Liver (tissue), 3 donors: ENCODE measurements at regions not wholly inside any gene's neighbourhood (a gene's known extent, or its start where the extent isn't known, plus 50 kb on each side); places are given as distances from the start of the nearest gene placed in this dataset.

Source experiments
- FOXA1 ChIP-seq: IDR thresholded peaks from 2 replicates; pipeline ENCODE4 v1.6.1; 2016; ENCODE audit warnings: antibody characterized with exemption
- FOXA2 ChIP-seq: IDR thresholded peaks from 2 replicates; pipeline ENCODE4 v1.6.1; 2016; ENCODE audit warnings: antibody characterized with exemption
- HNF4G ChIP-seq: IDR thresholded peaks from 2 replicates; pipeline ENCODE4 v1.6.1; 2016; ENCODE audit warnings: antibody characterized with exemption
- JUND ChIP-seq, 2 donors: IDR thresholded peaks; 2 replicates each; pipeline ENCODE4 v1.6.1; 2016; ENCODE audit warnings: antibody characterized with exemption in 2 of 2
- RAD21 ChIP-seq, 2 donors: IDR thresholded peaks; 2 replicates each; pipeline ENCODE4 v1.6.1; 2016; ENCODE audit warnings: antibody characterized with exemption in 2 of 2, mild to moderate bottlenecking in 2 of 2
- RXRA ChIP-seq, 2 donors: IDR thresholded peaks; 2 replicates each; pipeline ENCODE4 v1.6.1; 2017 to 2018; ENCODE audit warnings: antibody characterized with exemption in 2 of 2, mild to moderate bottlenecking in 1 of 2
- TF ChIP-seq, protein P1 (sequence below): IDR thresholded peaks from 2 replicates; pipeline ENCODE4 v1.6.1; 2016; ENCODE audit warnings: antibody characterized with exemption, mild to moderate bottlenecking
- TF ChIP-seq, protein P2 (sequence below): IDR thresholded peaks from 2 replicates; pipeline ENCODE4 v1.6.1; 2016; ENCODE audit warnings: antibody characterized with exemption
- TF ChIP-seq, protein P3 (sequence below): fragments of 150-350 bp; IDR thresholded peaks from 2 replicates; pipeline ENCODE4 v1.5.1; 2017; ENCODE audit warnings: improper control_type of control experiment, low read depth, low read length; ENCODE audit not compliant: missing input control
- TF ChIP-seq, protein P4 (sequence below): IDR thresholded peaks from 2 replicates; pipeline ENCODE4 v1.6.1; 2016; ENCODE audit warnings: antibody characterized with exemption
- donor health status: healthy.
- donor health status: healthy.

DNA sequence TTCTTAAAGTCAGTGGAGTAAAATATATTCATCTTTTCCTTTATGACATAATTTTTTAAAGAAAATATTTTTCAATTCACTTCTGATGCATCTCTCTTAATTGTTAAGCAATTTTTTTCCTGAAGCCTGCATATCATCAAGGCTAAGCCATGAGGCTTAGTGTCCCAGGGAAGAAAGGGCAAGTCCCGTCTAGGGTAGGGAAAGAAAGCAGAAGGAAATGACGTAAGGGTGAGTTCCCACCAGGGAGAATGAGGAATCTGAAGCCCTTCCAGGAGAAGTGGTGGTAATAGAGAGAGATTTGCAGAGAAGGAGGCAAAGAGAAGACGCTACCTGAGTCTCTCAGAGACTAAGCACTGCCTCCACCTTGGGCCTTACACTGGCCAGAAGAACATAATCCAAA is 96.8 kb upstream of the NFE2L3 start:
- TF ChIP-seq, protein P1, sequence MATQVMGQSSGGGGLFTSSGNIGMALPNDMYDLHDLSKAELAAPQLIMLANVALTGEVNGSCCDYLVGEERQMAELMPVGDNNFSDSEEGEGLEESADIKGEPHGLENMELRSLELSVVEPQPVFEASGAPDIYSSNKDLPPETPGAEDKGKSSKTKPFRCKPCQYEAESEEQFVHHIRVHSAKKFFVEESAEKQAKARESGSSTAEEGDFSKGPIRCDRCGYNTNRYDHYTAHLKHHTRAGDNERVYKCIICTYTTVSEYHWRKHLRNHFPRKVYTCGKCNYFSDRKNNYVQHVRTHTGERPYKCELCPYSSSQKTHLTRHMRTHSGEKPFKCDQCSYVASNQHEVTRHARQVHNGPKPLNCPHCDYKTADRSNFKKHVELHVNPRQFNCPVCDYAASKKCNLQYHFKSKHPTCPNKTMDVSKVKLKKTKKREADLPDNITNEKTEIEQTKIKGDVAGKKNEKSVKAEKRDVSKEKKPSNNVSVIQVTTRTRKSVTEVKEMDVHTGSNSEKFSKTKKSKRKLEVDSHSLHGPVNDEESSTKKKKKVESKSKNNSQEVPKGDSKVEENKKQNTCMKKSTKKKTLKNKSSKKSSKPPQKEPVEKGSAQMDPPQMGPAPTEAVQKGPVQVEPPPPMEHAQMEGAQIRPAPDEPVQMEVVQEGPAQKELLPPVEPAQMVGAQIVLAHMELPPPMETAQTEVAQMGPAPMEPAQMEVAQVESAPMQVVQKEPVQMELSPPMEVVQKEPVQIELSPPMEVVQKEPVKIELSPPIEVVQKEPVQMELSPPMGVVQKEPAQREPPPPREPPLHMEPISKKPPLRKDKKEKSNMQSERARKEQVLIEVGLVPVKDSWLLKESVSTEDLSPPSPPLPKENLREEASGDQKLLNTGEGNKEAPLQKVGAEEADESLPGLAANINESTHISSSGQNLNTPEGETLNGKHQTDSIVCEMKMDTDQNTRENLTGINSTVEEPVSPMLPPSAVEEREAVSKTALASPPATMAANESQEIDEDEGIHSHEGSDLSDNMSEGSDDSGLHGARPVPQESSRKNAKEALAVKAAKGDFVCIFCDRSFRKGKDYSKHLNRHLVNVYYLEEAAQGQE, result no peak
- TF ChIP-seq, protein P2, sequence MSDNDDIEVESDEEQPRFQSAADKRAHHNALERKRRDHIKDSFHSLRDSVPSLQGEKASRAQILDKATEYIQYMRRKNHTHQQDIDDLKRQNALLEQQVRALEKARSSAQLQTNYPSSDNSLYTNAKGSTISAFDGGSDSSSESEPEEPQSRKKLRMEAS, result no peak
- TF ChIP-seq FOXA2 (no peak), FOXA1 (no peak), RAD21 (IDR thresholded peaks at IDR 0.05) (no peak), JUND (IDR thresholded peaks at IDR 0.05) (no peak), RXRA (IDR thresholded peaks at IDR 0.05) (no peak), HNF4G (no peak)
- TF ChIP-seq, protein P3, sequence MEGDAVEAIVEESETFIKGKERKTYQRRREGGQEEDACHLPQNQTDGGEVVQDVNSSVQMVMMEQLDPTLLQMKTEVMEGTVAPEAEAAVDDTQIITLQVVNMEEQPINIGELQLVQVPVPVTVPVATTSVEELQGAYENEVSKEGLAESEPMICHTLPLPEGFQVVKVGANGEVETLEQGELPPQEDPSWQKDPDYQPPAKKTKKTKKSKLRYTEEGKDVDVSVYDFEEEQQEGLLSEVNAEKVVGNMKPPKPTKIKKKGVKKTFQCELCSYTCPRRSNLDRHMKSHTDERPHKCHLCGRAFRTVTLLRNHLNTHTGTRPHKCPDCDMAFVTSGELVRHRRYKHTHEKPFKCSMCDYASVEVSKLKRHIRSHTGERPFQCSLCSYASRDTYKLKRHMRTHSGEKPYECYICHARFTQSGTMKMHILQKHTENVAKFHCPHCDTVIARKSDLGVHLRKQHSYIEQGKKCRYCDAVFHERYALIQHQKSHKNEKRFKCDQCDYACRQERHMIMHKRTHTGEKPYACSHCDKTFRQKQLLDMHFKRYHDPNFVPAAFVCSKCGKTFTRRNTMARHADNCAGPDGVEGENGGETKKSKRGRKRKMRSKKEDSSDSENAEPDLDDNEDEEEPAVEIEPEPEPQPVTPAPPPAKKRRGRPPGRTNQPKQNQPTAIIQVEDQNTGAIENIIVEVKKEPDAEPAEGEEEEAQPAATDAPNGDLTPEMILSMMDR, result no peak
- TF ChIP-seq, protein P4, sequence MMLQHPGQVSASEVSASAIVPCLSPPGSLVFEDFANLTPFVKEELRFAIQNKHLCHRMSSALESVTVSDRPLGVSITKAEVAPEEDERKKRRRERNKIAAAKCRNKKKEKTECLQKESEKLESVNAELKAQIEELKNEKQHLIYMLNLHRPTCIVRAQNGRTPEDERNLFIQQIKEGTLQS, result no peak
